Fibroblast of the conjunctiva (primary cell): ENCODE measurements at regions not wholly inside any gene's neighbourhood (a gene's known extent, or its start where the extent isn't known, plus 50 kb on each side); places are given as distances from the start of the nearest gene placed in this dataset.

Source experiments
- DNase-seq: peaks from one replicate; pipeline ENCODE4 v3.0.0-alpha.2; 2010; ENCODE audit warnings: low read depth

DNA sequence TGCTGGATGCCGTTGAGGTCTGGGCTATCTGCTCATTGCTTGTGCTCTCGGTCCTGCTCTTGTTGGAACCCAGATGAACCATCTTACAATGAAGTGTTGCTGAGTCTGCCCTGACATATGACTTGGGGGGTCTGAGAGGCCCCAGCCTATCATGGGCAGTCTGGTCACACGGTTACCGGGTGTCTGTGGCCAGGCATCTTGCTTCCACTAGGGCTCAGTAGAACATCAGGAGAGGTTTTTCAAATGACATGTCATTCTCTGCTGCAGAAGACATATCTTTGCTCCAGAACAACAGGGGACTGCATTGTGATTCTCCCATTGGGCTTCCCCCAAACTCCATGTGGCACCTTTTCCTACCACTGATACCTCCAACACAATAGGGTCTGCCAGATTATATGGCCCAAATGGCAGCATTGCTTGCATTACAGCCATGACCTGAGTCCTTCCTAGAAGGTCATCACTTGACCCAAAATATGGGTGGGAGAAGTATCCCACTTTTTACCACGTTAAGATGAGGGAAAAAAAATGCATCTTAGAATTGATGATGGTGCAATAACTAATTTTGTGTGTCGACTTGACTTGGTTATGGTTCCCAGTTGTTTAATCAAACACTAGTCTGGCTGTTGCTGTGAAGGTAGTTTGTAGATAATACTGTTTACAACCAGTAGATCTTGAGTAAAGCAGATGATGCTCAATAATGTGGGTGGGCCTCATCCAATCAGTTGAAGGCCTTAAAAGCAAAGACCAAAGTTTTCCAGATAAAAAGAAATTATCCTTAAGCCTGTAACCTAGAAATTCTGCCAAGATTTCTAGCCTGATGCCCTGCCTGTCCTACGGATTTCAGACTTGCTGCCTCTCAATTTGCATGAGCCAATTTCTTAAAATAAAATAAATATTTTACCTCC lies 241.0 kb downstream of the QKI start:
- DNase-seq = no peak

DNA sequence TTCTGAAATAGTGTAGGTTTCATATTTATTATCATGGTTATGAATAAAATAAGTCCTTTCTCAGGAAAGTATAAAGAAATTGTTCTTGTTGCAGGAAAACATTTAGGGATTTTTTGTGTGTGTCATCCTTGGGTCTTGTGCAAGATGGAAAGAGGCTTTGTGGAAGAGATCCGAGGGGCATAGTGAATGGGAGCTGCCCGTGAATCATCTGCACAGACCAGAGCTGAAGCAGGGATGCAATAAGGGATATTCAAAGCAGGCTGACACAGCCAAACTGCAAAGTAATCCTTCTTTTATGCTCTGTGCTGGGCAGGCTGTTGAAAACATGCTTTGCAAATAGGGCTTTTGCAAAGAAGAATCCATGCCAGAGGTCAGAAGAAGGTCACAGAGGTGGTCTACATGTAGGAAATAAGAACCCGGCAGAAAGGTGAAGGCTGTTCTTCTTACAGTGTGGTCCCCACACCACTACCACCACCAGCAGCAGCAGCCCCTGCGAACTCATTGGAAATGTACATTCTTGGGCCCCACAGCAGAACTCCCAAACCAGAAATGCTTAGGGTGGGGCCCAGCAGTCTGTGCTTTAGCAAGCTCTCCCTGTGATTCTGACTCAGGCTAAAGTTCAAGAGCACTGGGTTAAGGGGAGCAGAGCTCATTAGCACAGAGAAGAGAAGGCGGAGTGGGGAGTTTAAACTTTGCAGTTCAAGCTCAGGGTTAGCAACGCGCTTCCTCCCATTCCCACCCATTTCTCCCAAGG lies 237.6 kb downstream of the QKI start:
- DNase-seq = peak; percentile 14

DNA sequence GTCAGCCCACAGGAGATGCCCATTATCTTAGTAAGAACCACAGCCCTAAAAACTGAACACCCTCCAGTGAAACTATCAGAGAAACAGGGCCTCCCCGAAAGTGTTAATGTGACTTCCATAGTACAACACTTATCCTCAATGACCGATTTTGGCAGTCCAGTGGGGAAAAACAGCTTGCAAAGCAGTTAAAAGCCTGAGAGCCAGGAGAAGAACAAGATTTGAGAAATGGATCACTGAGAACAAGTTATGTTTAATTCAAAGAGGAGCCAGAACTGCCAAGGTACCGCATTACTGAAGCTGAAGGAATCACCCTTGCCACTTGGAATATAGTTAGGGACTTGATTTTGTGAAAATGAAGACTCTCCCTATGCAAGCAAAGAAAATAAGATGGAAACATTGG lies 236.9 kb downstream of the QKI start:
- DNase-seq = no peak

DNA sequence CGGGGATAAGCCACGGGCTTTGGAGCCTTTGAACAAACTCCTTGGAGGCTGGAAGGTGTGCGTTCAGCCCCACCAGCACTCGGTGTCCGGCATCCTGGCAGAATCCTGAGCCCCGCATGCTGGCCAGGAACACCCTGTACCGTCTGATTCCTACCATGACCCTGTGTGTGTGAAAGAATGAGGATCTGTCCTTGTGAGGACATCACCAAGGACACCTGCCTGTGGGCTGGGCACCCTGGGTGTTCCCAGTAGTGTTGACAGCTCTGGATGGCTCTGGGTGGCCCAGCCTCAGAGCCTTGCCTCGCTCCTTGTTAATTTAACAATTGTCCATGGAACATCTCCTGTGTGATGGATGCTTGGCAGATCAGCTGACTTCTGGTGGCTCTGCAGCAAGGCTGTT lies 234.3 kb downstream of the QKI start:
- DNase-seq = no peak

DNA sequence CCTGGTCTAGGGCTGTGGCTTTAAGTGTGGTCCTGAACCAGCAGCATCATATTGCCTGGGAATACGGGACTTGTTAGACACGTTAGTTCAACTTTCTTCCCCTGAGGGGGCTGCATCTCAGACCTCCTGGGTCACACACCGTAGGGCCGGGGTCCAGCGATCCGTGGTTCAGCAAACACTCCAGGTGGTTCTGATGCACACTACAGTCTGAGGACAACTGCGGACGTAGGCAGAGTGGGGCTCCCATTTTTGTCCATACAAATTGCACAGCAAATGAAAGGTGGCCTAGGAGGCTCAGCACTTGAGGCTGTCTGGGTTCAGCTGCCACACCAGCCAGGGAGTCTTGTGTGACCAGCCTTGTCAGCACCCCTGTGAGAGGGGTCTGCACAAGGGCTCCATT lies 233.1 kb downstream of the QKI start:
- no peak for DNase-seq

DNA sequence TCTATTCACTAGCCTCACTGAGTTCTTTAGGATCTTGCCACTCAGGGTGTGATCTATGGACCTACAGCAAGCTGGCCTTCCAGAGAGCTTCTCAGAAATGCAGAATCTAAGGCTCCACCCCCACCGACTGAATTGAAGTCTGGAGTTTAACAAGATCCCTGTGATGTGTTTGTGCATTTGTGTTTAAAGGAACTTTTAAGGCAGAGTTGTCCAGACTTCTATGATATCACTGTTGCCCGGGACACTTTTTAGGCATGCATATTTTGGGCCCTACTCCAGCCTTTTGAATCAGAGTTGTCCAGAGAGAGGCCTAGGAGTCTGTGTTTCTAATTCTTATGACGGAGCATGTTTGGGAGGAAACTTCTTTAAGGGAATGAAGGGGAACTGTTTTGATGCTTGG lies 232.3 kb downstream of the QKI start:
- DNase-seq = no peak

DNA sequence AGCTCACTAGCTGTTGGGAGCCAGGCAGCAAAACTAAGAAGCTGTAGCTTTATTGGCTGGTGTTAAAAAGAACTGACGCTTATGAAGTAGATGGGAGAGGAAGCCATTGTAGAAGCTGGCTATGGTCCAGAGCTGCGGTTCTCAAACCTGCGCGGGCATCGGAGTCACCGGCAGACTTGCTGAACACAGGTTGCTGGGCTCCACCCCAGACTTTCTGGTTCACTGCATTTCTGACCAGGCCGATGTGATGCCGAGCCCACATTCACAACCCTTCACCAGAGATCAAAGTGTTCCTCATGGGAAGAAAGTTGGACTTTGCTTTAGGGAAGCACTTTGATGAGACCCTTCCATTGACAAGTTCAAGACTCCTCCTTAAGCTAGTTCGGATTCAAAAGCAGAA lies 231.6 kb downstream of the QKI start:
- no peak for DNase-seq

DNA sequence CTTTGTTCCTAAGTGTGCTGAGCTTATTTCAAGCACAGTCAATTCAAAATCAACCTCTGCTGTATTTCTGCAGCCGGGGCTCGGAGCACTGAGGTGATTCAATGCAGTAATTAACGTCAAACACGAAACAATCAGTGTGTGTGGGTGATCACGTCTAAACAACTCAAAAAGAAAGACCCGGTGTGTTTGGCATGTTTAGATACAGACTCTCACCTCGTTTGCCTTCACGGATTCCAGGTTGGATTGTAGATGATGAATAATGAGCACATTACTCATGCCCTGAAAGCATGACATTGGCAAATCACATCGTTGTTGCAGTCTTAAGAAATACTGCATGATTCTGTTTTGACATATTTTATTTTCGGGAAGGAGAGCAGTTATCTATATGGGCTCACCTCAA lies 231.0 kb downstream of the QKI start:
- DNase-seq = no peak

DNA sequence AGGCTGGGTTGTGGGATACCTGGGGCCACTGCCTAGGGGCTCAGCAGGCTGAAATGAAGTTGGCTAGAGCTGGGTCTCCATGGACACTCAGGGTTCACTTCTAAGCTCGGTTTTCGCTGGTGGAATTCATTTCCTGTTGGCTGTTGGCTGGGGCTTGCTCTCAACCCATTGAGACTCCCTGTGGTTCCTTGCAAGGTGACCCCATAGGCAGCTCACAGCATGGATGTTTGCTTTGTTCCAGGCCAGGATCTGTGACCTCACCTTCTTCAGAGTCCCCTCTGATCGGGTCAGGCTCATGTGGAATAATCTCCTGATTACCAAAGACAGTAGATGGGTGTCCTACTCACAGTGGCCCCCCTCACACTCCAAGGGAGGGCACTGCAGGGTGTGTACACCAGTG lies 229.3 kb downstream of the QKI start:
- DNase-seq = no peak

DNA sequence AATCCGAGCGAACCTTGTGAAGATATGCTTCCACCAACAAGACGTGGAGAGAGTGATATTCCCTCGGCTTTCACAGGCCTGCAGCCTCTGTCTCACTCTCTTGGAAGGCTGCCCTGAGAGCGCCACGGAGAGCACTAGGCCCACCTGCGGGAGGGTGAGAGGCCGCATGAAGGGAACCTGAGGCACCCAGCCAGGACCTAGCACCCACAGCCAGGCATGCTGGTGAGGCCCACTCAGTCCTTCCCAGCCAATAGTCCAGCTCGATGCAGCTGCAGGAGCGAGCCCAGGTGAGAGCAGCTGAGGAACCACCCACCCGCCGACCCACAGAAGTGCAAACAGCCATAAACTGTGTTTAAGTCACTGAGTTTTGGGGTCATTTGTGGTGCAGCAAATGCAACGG lies 227.2 kb downstream of the QKI start:
- no peak for DNase-seq

DNA sequence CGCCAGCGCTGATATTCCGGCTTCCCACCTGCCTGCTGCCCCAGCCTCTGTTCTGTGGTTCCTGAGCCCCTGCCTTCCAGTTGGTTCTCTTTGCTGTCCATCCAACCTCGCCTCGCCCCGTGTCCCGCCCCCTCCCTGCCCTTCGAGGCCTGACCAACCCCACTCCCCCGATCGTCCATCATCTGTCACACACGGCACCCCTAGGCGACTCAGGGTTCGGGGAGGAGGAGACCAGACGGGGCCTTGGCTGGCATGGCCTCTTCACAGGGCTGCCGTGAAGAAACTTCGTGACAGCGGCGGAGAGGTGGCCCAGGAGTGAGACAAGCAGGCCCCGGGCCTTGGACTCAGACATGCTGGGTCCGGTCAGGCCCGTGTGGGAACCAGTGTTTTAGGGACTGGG lies 226.1 kb downstream of the QKI start:
- DNase-seq = no peak

DNA sequence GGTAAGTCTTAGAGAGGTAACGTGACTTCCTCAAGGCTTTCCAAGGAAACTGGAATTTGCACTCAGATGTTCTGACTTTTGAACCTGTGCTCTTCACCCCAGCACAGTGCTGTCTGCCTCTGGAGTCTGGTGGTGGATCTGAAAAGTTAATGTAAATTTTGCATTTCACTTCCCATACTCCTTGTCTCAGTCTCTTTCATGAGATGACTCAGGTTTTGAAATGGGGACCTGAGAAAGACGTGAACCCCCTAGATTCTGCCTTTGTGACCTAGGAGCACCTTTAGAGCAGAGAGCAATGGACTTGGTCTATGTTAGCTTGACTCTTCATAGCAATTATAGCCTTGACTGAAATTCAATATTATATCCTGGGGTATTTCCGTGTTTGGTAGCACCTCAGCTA lies 223.0 kb downstream of the QKI start:
- no peak for DNase-seq

DNA sequence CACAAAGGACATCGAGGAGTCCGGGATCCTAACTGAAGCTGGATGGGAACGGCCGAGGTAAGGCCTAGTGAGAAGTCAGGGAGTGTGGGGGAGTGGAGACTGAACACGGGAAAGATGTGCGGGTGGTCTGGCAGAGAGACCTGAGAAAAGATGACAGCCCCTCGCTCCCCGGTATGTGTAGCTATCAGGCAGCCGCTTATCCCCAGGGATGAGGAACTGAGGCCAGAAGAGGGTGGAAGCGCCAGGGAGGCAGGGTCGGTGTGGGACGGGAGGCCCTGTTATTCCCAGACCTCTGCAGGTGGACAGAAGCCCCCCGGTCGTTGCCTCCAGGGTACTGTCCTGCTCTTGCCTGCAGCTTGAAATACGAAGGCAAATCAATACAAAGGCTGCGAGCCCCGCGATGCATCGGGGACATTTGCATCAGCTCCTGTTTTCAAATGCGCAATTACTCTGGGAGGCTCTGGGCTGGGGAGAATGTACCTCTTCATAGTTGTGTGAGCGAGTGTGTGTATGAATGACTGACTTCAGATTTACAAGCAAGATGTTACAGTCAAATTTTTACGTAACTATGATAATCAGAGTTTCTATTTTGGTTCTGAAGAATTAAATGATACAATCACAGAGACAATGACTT lies 221.3 kb downstream of the QKI start:
- no peak for DNase-seq

DNA sequence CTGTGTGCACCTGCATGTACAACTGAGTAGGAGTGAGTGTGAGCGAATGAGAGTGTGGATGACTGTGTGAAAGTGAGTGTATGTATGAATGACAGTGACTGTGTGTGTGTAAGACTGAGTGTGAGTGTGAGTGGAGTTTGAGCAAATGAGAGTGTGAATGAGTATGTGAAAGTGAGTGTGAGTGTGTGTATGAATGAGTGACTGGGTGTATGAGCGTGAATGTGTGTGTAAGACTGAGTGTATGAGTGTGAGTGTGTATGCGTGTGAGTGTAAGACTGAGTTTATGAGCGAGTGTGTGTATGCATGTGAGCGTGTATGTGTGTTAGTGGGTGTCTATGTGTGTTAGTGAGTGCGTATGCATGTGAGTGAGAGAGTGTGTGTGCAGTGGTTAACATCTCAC lies 220.8 kb downstream of the QKI start:
- DNase-seq = no peak

DNA sequence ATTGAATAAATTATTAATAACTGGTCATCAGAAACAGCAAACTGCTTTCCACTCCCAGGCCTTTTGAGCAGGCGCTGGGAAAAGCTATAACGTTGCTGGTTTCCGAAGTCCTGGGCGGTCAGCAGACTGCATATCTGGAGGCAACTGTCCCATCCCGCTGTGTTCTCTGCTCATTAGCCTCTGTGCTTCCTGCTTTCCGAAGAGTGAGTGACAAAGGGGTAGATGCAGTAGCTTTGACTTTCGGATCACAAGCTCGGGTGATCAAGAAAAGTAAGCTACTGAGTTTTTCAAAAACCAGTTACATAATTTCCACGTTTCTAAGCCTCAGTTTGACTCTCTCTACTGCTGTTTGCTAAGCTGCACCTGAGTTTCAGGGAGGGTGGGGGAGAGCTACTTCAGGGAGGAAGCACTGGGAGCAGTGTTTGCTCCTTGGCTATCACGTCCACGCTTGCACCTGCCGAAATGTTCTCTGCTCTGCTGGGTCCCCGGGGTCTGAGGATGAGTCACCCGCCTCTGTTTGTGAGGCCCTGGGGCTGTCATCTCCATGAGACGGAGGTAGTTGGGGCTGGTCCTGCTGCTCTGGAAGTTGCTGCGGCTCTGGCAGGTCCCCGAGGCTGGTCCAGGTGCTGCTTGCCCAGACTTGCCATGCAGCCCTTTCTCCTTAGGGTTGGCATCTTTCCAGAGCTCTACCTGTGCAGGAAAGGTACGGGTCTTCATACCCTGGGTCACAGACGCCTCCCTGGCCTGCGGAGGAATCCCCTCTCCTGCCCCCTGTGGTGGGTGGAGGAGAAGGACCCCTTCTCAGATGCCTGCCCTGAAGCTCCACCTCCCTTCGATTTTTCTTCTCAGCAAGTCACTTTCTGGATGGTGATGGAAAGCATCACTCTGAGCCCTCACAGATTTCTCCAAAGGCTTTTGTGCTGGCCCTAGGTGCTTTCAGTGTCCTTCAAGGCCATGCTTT lies 220.0 kb downstream of the QKI start:
- DNase-seq = no peak

DNA sequence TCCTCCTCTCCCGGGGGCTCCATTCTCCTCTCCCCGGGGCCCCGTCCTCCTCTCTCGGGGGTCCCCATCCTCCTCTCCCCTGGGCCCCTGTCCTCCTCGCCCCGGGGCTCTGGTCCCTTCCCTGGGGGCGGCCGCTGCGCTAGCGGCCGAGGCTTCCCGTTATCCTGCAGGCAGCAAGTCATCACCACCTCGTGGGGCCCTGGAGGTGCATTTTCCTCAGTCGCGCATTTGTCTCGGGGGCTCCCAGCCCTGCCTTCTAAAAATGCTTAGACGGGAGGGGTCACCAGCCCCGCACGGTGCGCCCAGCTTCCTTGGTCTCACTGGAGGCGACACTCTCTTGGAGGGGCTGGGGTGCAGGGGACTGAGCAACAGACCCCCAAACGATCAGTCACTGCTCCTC lies 216.5 kb downstream of the QKI start:
- no peak for DNase-seq

DNA sequence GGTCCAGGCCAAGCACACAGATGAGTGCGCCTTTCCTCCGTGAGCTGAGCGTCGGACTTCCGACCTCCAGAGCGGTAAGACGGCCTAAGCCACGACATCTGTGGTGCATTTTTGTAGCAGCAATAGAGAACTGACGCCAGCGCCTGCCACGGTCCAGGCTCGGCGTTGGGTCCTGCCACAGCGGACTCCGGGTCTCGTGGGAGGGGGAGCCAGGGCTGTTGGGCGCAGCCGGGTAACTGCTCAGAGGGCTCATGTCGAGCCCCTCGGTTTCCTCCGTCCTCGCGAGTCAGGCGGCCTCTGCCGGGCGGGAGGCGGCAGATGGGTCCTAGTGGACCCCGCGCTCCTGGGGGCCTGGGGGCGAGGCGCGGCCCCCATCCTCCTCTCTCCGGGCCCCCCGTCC lies 216.1 kb downstream of the QKI start:
- no peak for DNase-seq

DNA sequence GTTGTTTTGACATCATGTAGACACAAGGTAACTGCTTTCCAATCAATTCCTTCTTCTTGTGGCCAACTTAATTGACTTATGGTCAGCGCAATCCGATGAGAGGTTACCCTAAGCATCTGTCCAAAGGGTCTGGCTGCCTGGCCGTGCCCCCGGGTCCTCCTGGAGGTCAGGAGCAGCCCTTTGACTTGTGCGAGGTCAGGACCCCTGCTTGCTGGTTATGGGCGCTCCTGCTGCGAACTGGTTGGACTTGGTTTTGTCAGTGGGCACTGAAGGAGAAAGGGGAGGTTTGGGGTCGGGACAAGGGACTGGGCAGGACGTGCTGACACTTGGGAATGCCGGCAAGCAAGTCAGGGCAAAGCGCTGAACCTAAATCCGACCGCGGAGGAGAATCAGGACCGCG lies 215.6 kb downstream of the QKI start:
- no peak for DNase-seq
